Ecto neural progenitor cell (in vitro differentiated cells): ENCODE measurements at regions not wholly inside any gene's neighbourhood (a gene's known extent, or its start where the extent isn't known, plus 50 kb on each side); places are given as distances from the start of the nearest gene placed in this dataset.
"Not testable (repeated sequence)": the region's sequence is repeated elsewhere in the genome, so short reads cannot be mapped to it uniquely, and the experiment has no call there.

Experiments
- DNase-seq: peaks from one replicate; pipeline ENCODE4 v3.0.0-alpha.2; 2018; ENCODE audit warnings: low spot score

DNA sequence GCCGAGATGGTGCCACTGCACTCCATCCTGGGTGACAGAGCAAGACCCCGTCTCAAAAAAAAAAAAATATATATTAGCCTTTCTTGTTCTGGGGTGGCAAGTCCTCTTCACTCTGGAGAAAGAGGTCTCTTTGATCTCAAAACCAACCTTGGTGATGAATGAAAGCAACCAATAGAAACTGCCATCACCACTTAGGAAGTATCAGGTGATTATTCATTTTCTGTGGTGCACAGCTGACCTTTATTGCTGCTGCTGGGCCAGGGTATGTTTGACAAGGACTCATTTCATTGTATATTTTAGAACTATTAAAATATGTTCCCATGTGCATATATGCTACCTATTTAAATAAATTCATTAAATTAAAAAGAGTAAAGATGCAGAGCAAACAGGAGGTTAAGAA, 76.0 kb upstream of the KIT start:
- DNase-seq = no peak

DNA sequence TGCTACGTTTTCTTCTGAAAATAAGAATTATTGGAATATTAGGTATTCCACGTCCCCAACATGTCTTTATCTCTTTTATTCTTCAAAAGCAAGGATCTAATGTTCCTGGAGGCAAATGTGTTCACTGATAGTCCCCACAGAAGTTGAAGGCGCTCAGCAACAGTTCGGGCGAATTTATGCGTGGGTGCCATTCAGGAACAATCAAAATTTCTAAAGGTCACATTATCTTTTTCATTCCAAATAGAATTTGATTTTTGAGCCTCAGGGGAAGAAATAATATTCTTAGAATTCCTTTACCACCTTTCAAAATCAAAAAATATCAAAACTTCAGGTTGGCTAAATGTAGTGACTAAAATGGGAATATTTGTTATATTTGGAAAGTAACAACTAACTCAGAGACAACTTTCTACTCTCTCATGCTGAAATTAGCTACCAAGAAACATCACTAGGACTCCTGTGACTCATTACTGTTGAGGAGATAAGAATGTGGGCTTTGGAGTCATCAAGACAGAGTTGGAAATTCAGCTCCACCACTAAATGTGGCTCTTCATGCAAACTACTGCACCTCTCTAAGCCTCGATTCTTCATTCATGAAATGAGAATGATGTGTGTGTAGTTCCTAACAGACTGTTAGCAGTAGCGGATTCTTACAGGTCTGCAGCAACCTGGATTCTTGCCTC, 72.3 kb upstream of the KIT start:
- no peak for DNase-seq

DNA sequence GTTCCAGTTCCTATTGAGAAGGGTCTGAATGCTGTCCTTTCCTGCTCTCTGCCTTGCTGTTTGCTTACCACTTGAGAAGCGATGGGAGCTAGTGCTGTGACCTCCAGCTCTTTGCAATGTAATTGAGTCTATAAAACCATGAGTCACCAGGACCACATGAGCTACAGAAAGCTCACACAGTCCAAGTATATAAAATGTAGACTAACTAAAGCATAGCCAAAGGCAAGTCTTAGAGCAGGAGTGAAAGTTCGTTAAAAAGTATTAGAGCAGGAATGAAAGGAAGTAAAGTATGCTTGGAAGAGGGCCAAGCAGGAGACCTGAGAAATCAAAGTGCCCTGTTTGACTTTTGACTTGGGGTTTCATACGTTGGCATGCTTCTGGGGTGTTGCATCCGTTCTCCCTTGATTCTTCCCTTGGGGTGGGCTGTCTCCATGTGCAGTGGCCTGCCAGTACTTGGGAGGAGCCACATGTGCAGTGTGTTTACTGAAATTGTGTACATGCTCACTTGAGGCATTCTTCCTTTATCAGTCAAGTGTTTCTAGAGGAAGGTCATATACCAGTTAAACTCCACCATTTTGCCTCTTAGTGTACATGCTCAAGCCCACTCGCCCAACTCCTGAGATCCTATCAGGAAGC, 71.3 kb upstream of the KIT start:
- no peak for DNase-seq

DNA sequence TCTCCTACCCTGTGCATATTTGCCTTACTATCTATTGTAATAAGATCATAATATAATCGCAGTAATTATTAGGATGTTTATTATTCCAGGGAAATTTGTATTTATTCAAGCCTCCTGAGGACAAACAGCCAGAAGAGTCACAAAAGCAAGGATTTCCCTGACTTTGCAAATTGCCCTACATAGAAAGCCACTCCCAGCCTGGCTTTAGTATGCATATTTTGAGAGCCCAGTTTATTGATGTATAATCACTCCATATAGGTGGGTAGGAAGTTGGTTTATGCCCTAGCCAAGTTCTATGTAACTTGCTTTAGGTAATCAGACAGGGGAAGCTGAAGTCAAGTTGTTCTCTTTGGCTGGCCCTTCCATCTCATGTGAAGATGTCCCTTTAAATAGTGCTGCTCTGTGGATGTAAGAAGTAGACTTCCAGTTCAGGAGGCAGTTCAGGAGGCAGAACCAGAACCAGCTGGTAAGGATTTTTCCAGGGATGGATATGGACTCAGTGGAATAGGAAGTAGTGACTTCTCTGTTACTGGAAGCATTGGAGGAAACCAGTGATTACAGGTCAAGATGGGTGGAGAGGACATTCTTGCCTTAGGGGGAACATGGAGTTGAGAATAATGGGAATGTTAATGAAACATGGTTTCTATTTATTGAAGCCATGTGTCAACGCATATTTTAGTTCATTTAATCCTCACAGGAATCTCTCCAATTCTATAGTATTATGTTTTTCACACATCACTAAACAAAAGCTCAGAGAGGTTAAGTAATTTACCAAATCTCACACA, 70.5 kb upstream of the KIT start:
- no peak for DNase-seq

DNA sequence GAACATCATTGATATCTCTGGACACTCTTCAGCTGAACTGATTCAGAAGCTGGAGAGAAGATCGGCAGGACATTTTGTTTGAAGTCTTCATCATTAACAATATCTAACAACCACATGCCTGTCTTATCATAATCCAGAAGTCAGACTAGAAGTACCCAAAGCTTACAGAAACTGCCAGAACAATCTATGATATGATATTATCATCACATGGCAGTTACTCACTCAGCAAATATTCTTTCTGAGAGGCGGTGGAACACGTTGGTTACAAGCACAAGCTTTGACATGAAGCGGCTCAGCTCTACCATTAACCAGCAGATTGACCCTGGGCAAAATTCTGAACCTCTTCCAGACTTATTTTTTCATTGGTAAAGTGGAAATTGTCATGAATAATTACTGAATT, 69.4 kb upstream of the KIT start:
- no peak for DNase-seq

DNA sequence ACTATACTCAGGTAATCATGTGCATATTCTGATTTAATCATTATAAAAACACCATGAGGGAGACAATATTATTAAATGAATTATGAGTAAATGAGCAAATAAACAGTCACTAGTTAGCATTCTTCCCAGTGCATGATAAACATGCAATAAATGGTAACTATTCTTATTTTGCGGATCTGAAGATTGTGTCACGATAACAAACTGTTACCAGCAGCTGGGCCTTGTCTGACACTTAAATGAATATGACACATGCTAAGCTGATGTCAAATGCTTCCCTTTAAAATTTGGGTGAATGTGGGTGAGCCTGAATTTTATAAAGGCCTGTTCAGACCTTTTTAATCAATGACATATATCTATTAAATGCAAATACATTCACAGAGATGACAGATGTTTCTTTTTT, 68.2 kb upstream of the KIT start:
- no peak for DNase-seq

DNA sequence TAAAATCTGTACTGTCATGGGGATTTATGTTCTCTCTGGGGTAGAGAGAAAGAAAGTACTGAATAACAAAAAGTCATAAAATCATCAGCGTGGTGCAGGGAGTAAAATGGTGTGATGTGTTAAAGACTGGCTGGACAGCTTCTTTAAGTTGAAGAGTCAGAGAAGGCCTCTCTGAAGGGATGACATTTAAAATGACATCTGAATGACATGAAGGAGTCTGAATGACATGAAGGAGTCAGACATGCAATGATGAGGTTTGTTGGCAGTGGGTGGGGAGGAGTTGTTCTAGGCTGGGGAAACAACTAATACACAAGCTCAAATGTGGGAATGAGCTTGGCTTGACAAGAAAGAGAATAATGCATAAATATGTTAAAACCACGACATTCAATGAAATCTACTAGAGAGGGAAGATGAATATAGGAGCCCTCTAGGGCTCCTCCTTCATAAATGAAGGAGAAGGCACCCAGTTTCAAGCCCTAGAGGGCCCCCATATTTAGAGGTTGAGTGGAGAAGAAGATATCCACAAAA, 63.9 kb upstream of the KIT start:
- no peak for DNase-seq

DNA sequence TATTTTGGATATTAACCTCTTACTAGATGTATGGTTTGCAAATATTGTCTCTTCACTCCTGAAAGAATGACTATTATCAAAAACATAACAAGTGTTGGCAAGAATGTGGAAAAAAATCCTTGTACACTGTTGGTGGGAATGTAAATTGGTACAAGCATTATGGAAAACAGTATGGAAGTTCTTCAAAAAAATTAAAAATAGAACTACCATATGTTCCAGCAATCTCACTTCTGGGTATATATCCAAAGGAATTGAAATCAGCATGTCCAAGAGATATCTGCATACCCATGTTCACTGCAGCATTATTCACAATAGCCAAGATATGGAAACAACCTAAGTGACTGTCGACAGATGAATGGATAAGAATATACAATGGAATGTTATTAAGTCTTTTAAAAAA, 61.6 kb upstream of the KIT start:
- no peak for DNase-seq

DNA sequence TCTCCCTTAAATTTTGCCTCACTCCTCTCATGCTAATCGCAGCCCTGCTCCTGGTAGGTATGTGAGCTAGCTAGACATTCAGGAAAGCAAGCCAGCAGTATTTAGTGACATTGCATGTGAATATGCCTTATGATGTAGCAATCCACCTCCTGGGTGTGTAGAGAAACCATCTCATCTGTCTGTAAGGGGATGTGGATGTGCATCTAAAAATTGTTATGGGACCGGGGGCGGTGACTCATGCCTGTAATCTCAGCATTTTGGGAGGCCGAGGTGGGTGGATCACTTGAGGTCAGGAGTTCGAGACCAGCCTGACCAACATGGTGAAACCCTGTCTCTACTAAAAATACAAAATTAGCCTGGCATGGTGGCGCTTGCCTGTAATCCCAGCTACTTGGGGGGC, 60.1 kb upstream of the KIT start:
- not testable (repeated sequence) for DNase-seq

DNA sequence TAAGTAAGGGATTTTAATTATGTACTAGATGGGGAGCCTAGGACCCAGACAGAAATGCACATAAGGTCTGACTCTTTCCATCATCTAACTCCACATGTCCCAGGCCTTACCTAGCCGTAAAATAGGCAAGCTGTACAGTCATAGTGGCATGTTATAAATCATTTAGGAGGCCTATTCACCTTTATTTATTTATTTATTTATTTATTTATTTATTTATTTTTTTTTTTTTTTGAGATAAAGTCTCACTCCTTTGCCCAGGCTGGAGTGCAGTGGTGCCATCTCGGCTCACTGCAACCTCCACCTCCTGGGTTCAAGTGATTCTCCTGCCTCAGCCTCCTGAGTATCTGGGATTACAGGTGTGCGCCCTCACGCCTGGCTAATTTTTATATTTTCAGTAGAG, 55.6 kb upstream of the KIT start:
- DNase-seq = not testable (repeated sequence)

DNA sequence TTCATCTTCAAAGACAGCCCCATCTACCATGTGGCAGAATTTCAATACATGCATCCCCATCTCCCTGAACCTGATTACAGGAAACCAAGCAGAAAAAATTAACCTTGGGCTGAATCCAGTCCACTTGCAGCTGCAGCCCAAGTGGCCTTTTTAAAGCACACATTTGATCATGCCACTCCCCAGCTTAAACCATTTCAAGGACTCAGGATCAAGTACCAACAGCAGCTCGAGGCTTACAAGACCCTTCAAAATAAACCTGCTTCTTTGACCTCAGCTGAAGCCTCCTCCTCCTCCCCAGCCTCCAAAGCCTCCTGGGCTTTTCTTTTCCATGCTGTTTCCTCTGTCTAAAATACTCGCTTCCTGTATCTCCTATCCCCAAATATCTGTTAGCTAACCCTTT, 50.7 kb upstream of the KIT start:
- no peak for DNase-seq

DNA sequence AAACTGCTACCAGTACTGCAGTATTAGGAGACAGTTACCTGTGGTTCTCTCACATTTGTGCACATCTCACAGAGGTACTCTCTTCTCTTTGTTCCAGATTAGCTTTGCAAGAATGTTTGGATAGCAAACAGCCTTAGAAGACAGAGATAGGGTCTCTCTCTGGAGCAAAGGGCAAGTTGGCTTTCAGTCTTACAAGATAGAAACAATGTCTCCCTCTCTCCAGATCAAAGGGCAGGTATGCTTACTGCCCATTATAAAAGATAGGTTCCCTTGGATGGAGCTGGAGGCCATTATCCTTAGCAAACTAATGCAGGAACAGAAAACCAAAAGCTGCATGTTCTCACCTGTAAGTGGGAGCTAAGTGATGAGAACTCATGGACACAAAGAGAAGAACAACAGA, 50.2 kb upstream of the KIT start:
- DNase-seq = no peak
